ENCODE measurements at regions not wholly inside any gene's neighbourhood (a gene's known extent, or its start where the extent isn't known, plus 50 kb on each side); places are given as distances from the start of the nearest gene placed in this dataset.
"Not testable (repeated sequence)": the region's sequence is repeated elsewhere in the genome, so short reads cannot be mapped to it uniquely, and the experiment has no call there.

DNA sequence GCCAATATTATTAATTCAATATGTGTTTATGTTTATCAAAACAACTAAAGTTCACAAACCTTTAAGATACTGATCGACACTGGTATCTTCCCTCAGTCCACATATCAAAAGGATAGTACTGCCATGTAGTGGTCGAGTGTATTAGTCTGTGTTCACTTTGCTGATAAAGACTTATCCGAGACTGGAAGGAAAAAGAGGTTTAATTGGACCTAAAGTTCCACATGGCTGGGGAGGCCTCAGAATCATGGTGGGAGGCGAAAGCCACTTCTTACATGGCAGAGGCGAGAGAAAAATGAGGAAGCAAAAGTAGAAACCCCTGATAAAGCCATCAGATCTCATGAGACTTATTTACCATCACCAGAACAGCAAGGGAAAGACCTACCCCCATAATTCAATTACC, 325.4 kb upstream of the PHF14 start:
- Mint-ChIP-seq H3K27ac (no peak overlapping the region), H3K36me3 (no peaks in the 10 kb centered on the region), H3K4me1 (no peaks in the 10 kb centered on the region), H3K4me3 (no peak overlapping the region), H3K27me3 (peaks cover 8% of the 10 kb centered on the region), H3K9me3 (no peaks in the 10 kb centered on the region)

- not testable (repeated sequence) for H3K27ac Mint-ChIP-seq, H3K9me3 Mint-ChIP-seq, H3K27me3 Mint-ChIP-seq, H3K36me3 Mint-ChIP-seq, H3K4me1 Mint-ChIP-seq
- H3K4me3 Mint-ChIP-seq: peak overlapping the region in 1 of 4 donors; percentile 8
Measured at GRCh38 chr7:10649120-10649519, 324.6 kb upstream of the PHF14 start.

DNA sequence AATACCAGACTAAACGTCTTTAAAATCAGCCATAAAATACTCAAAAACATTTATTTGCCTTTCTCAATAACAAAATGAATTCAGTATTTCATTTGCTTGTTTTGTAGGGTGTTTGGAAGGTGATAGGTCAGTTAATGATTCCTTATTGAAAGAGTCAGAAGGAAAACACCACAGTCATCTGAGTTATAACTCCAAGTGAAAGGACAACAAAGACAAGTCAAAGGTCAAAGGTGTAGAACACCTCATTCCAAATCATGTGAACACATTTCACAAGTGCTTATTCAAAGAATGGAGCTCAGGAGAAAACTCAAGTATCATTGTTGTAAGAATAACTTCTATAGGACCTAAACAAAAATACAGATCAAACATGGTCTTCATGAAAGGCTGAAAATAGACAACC, 318.6 kb upstream of the PHF14 start:
- H3K9me3 Mint-ChIP-seq: no peaks in the 10 kb centered on the region
- peaks cover 4% of the 10 kb centered on the region for H3K27me3 Mint-ChIP-seq
- H3K4me1 Mint-ChIP-seq: no peaks in the 10 kb centered on the region
- no peak overlapping the region for H3K27ac Mint-ChIP-seq
- no peaks in the 10 kb centered on the region for H3K36me3 Mint-ChIP-seq
- no peak overlapping the region for H3K4me3 Mint-ChIP-seq

- H3K27me3 Mint-ChIP-seq: peaks cover 2% of the 10 kb centered on the region
- no peaks in the 10 kb centered on the region for H3K9me3 Mint-ChIP-seq
- no peaks in the 10 kb centered on the region for H3K4me1 Mint-ChIP-seq
Measured at GRCh38 chr7:10657201-10657600, 316.5 kb upstream of the PHF14 start.

DNA sequence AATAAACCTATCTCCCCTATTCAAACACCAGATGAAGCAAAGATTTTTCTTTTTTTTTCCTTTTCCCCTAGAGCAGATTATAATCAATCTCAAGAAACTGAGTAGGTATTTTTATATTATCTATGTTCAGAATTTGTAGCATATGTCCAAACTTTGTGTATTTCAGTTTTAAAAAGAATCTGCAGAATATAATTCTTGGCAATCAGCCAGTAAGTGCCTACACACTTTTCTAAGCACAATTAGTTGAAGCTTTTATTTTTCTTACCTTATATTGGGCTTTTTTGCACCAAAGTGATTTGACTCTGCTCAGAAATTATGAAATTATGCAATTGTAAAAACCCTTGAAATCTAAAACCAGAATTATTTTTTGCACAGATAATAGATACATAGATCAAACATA, 315.8 kb upstream of the PHF14 start:
- Mint-ChIP-seq H3K36me3 (no peaks in the 10 kb centered on the region), H3K27me3 (peaks cover 2% of the 10 kb centered on the region), H3K4me3 (no peak overlapping the region), H3K9me3 (no peaks in the 10 kb centered on the region), H3K27ac (no peak overlapping the region), H3K4me1 (no peaks in the 10 kb centered on the region)

More at GRCh38 chr7:10657201-10657600, 316.5 kb upstream of the PHF14 start:
- H3K36me3 Mint-ChIP-seq: no peaks in the 10 kb centered on the region
- H3K4me3 Mint-ChIP-seq: no peak overlapping the region
- H3K27ac Mint-ChIP-seq: no peak overlapping the region

GRCh38 chr7:10662491-10662890, 311.2 kb upstream of the PHF14 start:
- H3K36me3 Mint-ChIP-seq: no peaks in the 10 kb centered on the region
- peaks cover 2% of the 10 kb centered on the region for H3K27me3 Mint-ChIP-seq
- no peaks in the 10 kb centered on the region for H3K9me3 Mint-ChIP-seq
- no peak overlapping the region for H3K27ac Mint-ChIP-seq
- peaks cover 0 to 3% (median 0%) of the 10 kb centered on the region in 3 donors for H3K4me1 Mint-ChIP-seq
- no peak overlapping the region for H3K4me3 Mint-ChIP-seq

- Mint-ChIP-seq H3K27me3 (peaks cover 2% of the 10 kb centered on the region), H3K27ac (no peak overlapping the region), H3K9me3 (no peaks in the 10 kb centered on the region), H3K4me3 (peak overlapping the region in 1 of 4 donors; percentile 56), H3K36me3 (no peaks in the 10 kb centered on the region), H3K4me1 (peaks cover 0 to 3% (median 0%) of the 10 kb centered on the region in 3 donors)
Measured at GRCh38 chr7:10662982-10663884, 310.4 kb upstream of the PHF14 start.

DNA sequence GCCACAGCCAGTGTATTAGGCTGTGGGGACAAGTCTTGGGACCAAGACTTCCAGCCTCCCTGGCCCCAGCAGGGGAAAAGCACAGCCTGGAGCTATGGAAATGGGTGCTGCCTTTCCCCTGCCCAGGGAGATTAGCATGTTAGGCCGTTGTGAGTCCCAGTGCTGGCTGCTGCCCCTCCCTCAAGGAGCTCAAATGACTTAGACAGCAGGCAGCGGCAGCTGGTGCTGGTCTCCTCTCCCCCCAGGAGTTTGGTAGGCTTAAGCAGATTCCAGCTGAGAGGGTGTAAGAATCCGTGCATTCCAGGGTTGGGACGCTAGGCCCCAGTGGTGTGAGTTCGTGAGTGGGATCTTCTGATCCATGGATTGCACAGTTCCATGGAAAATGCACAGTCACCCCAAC, 301.5 kb upstream of the PHF14 start:
- Mint-ChIP-seq H3K9me3 (peaks cover 1 to 6% (median 6%) of the 10 kb centered on the region in 3 donors), H3K27me3 (peaks cover 3% of the 10 kb centered on the region), H3K27ac (no peak overlapping the region), H3K4me3 (peak overlapping the region in 1 of 4 donors; percentile 9), H3K4me1 (peaks cover 0 to 2% (median 0%) of the 10 kb centered on the region in 3 donors), H3K36me3 (no peaks in the 10 kb centered on the region)

GRCh38 chr7:10677211-10677610, 296.5 kb upstream of the PHF14 start:
- H3K4me3 Mint-ChIP-seq: no peak overlapping the region
- H3K36me3 Mint-ChIP-seq: no peaks in the 10 kb centered on the region
- peaks cover 0 to 2% (median 0%) of the 10 kb centered on the region in 3 donors for H3K4me1 Mint-ChIP-seq
- peaks cover 0 to 2% (median 0%) of the 10 kb centered on the region in 3 donors for H3K9me3 Mint-ChIP-seq
- no peak overlapping the region for H3K27ac Mint-ChIP-seq
- peaks cover 4% of the 10 kb centered on the region for H3K27me3 Mint-ChIP-seq

GRCh38 chr7:10677668-10678232, 295.9 kb upstream of the PHF14 start:
- H3K9me3 Mint-ChIP-seq: peaks cover 0 to 2% (median 0%) of the 10 kb centered on the region in 3 donors
- H3K27ac Mint-ChIP-seq: no peak overlapping the region
- peaks cover 0 to 2% (median 0%) of the 10 kb centered on the region in 3 donors for H3K4me1 Mint-ChIP-seq
- no peaks in the 10 kb centered on the region for H3K36me3 Mint-ChIP-seq
- H3K4me3 Mint-ChIP-seq: no peak overlapping the region
- H3K27me3 Mint-ChIP-seq: peaks cover 4% of the 10 kb centered on the region

DNA sequence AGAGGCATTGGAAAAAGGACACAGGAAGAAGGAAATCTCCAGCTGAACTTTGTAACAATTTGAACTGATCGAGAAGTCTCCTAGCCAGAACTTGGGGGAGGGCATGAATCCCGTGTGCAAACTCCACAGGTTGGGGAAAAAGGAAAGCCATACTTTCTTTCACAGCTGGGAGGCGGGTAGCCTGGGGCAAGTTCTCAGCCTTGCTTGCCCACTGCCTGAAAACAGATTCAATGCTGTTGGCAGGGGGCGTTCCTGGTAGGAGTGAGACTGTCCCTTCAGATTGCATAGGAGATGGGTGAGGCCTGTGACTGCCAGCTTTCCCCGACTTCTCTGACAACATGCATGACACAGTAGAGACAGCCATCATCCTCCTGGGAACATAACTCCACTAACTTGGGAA, 289.1 kb upstream of the PHF14 start:
- Mint-ChIP-seq H3K27ac (no peak overlapping the region), H3K4me1 (no peaks in the 10 kb centered on the region), H3K4me3 (no peak overlapping the region), H3K9me3 (peaks cover under 1 to 4% (median 2%) of the 10 kb centered on the region in 3 donors), H3K27me3 (peaks cover 5% of the 10 kb centered on the region), H3K36me3 (peaks cover 2% of the 10 kb centered on the region)

- peaks cover 2 to 4% (median 4%) of the 10 kb centered on the region in 3 donors for H3K9me3 Mint-ChIP-seq
- peaks cover 2% of the 10 kb centered on the region for H3K36me3 Mint-ChIP-seq
- peaks cover 5% of the 10 kb centered on the region for H3K27me3 Mint-ChIP-seq
- no peak overlapping the region for H3K27ac Mint-ChIP-seq
- no peak overlapping the region for H3K4me3 Mint-ChIP-seq
- no peaks in the 10 kb centered on the region for H3K4me1 Mint-ChIP-seq
Measured at GRCh38 chr7:10685040-10685439, 288.6 kb upstream of the PHF14 start.

DNA sequence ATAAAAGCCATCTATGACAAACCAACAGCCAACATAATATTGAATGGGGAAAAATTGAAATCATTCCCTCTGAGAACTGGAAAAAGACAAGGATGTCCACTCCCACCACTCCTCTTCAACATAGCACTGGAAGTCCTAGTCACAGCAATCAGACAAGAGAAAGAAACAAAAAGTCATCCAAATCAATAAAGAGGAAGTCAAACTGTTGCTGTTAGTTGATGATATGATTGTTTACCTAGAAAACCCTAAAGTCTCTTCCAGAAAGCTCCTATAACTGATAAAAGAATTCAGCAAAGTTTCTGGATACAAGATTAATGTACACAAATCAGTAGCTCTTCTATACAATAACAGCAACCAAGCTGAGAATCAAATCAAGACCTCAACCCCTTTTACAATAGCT, 285.1 kb upstream of the PHF14 start:
- Mint-ChIP-seq H3K4me1 (no peaks in the 10 kb centered on the region), H3K27me3 (peaks cover 3% of the 10 kb centered on the region), H3K9me3 (peaks cover 2 to 4% (median 3%) of the 10 kb centered on the region in 3 donors), H3K36me3 (peaks cover 2% of the 10 kb centered on the region), H3K27ac (no peak overlapping the region), H3K4me3 (no peak overlapping the region)

DNA sequence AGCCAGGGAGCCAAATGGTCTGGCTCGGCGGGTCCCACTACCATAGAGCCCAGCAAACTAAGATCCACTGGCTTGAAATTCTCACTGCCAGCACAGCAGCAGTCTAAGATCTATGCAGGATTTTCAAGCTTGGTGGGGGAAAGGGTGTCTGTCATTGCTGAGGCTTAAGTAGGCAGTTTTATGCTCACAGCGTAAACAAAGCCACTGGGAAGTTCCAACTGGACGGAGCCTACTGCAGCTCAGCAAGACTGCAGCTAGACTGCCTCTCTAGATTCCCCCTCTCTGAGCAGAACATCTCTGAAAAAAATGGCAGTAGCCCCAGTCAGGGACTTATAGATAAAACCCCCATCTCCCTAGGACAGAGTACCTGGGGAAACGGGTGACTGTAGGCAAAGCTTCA, 277.6 kb upstream of the PHF14 start:
- H3K36me3 Mint-ChIP-seq: no peaks in the 10 kb centered on the region
- no peak overlapping the region for H3K27ac Mint-ChIP-seq
- no peak overlapping the region for H3K4me3 Mint-ChIP-seq
- H3K4me1 Mint-ChIP-seq: no peaks in the 10 kb centered on the region
- H3K27me3 Mint-ChIP-seq: no peaks in the 10 kb centered on the region
- H3K9me3 Mint-ChIP-seq: peaks cover 4 to 10% (median 8%) of the 10 kb centered on the region in 3 donors

DNA sequence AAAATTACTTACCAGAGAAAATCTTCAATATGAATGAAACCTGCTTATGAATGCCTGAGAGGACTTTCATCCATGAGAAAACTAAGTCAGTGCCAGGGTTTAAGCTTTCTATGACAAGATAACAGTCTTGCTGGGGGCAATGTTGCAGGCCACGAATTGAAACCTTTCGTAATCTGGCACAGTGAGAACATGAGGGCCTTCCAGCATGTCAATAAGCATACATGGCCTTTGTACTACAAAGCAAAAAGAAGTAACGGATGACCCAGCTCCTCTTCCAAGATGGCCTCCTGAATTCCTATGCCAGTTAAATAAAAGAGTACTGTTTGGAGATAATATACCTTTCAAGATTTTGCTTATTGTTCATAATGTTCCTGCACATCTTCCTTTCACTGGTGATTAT, 270.6 kb upstream of the PHF14 start:
- no peaks in the 10 kb centered on the region for H3K27me3 Mint-ChIP-seq
- H3K4me3 Mint-ChIP-seq: no peak overlapping the region
- no peaks in the 10 kb centered on the region for H3K36me3 Mint-ChIP-seq
- no peak overlapping the region for H3K27ac Mint-ChIP-seq
- peaks cover 0 to 5% (median 4%) of the 10 kb centered on the region in 3 donors for H3K4me1 Mint-ChIP-seq
- H3K9me3 Mint-ChIP-seq: peaks cover 2 to 11% (median 5%) of the 10 kb centered on the region in 3 donors

GRCh38 chr7:10703981-10704380, 269.7 kb upstream of the PHF14 start:
- H3K27me3 Mint-ChIP-seq: no peaks in the 10 kb centered on the region
- H3K4me1 Mint-ChIP-seq: peaks cover 0 to 5% (median 4%) of the 10 kb centered on the region in 3 donors
- H3K9me3 Mint-ChIP-seq: peaks cover 2 to 11% (median 5%) of the 10 kb centered on the region in 3 donors
- no peaks in the 10 kb centered on the region for H3K36me3 Mint-ChIP-seq
- no peak overlapping the region for H3K4me3 Mint-ChIP-seq
- no peak overlapping the region for H3K27ac Mint-ChIP-seq

All from IgD-negative memory B cell (primary cell).